SHP77 (cell line): ENCODE measurements at regions not wholly inside any gene's neighbourhood (a gene's known extent, or its start where the extent isn't known, plus 50 kb on each side); places are given as distances from the start of the nearest gene placed in this dataset.
"Not testable (repeated sequence)": the region's sequence is repeated elsewhere in the genome, so short reads cannot be mapped to it uniquely, and the experiment has no call there.

Experiments
- DNase-seq, 2 experiments: peaks; one replicate each; lab custom pipeline; 2025; lab: John Stamatoyannopoulos, UW

GRCh38 chr3:169029674-169030285 is 633.7 kb downstream of the MECOM start:
- no peak for DNase-seq

- DNase-seq, result no peak
These were observed 634.8 kb downstream of the MECOM start for GRCh38 chr3:169028716-169029115.

- no peak for DNase-seq
These were observed 636.8 kb downstream of the MECOM start for GRCh38 chr3:169026543-169027182.

- DNase-seq, result no peak
These were observed 641.1 kb downstream of the MECOM start for GRCh38 chr3:169022457-169022856.

- no peak for DNase-seq
These were observed 643.1 kb downstream of the MECOM start for GRCh38 chr3:169020371-169020770.

GRCh38 chr3:169009453-169009852 is 654.1 kb downstream of the MECOM start:
- no peak for DNase-seq

- no peak for DNase-seq
These were observed 654.6 kb downstream of the MECOM start for GRCh38 chr3:169008776-169009358.

GRCh38 chr3:169007145-169007544 is 656.4 kb downstream of the MECOM start:
- DNase-seq, result no peak

- DNase-seq, result not testable (repeated sequence)
These were observed 657.1 kb downstream of the MECOM start for GRCh38 chr3:169006398-169006797.

- no peak for DNase-seq
These were observed 660.8 kb downstream of the MECOM start for GRCh38 chr3:169002689-169003088.

- DNase-seq, result no peak
These were observed 664.7 kb downstream of the MECOM start for GRCh38 chr3:168998792-168999191.

GRCh38 chr3:168997488-168997887 is 666.0 kb downstream of the MECOM start:
- DNase-seq, result no peak

GRCh38 chr3:168996622-168997021 is 666.9 kb downstream of the MECOM start:
- no peak for DNase-seq

GRCh38 chr3:168995129-168995528 is 668.4 kb downstream of the MECOM start:
- DNase-seq, result no peak

GRCh38 chr3:168991803-168992202 is 671.7 kb downstream of the MECOM start:
- no peak for DNase-seq

- no peak for DNase-seq
These were observed 672.9 kb downstream of the MECOM start for GRCh38 chr3:168990621-168991020.

- DNase-seq, result no peak
These were observed 673.4 kb downstream of the MECOM start for GRCh38 chr3:168990134-168990533.

- no peak for DNase-seq
These were observed 674.1 kb downstream of the MECOM start for GRCh38 chr3:168989396-168989795.

- no peak for DNase-seq
These were observed 674.7 kb downstream of the MECOM start for GRCh38 chr3:168988853-168989252.

GRCh38 chr3:168984872-168985271 is 678.6 kb downstream of the MECOM start:
- DNase-seq, result no peak

- DNase-seq, result no peak
These were observed 680.5 kb downstream of the MECOM start for GRCh38 chr3:168983046-168983445.

GRCh38 chr3:168981396-168981795 is 682.1 kb downstream of the MECOM start:
- DNase-seq, result no peak

- DNase-seq, result no peak
These were observed 685.7 kb downstream of the MECOM start for GRCh38 chr3:168977716-168978374.
